ENCODE measurements at regions not wholly inside any gene's neighbourhood (a gene's known extent, or its start where the extent isn't known, plus 50 kb on each side); places are given as distances from the start of the nearest gene placed in this dataset.

GRCh38 chr7:41351091-41351490 is 351.8 kb downstream of the INHBA start:
- H3K36me3 Mint-ChIP-seq, result no peaks in the 10 kb centered on the region
- H3K27ac Mint-ChIP-seq, result no peak overlapping the region
- no peak overlapping the region for H3K4me3 Mint-ChIP-seq
- no peaks in the 10 kb centered on the region for H3K4me1 Mint-ChIP-seq
- no peaks in the 10 kb centered on the region for H3K9me3 Mint-ChIP-seq
- no peaks in the 10 kb centered on the region for H3K27me3 Mint-ChIP-seq

DNA sequence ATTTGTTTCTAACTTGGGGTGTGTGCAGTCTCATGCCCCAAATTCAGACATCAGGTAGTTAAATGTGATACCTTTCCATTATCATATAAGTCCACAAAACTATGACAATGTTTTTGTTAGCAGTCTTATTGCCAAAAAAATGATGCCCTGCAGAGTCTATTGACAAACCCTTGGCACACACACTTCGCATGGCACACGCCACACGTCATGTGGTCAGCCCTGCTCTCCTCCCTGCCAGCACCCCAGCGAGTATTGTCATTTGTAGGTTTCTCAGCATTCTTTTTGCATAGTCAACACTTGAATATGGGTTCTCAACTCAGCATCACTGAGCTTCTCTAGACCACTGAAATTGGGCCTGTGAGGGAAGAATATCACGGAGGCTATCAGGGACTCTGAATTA is 356.0 kb downstream of the INHBA start:
- Mint-ChIP-seq H3K4me3 (no peak overlapping the region), H3K36me3 (no peaks in the 10 kb centered on the region), H3K27me3 (no peaks in the 10 kb centered on the region), H3K27ac (no peak overlapping the region), H3K9me3 (peaks cover 6% of the 10 kb centered on the region), H3K4me1 (no peaks in the 10 kb centered on the region)

DNA sequence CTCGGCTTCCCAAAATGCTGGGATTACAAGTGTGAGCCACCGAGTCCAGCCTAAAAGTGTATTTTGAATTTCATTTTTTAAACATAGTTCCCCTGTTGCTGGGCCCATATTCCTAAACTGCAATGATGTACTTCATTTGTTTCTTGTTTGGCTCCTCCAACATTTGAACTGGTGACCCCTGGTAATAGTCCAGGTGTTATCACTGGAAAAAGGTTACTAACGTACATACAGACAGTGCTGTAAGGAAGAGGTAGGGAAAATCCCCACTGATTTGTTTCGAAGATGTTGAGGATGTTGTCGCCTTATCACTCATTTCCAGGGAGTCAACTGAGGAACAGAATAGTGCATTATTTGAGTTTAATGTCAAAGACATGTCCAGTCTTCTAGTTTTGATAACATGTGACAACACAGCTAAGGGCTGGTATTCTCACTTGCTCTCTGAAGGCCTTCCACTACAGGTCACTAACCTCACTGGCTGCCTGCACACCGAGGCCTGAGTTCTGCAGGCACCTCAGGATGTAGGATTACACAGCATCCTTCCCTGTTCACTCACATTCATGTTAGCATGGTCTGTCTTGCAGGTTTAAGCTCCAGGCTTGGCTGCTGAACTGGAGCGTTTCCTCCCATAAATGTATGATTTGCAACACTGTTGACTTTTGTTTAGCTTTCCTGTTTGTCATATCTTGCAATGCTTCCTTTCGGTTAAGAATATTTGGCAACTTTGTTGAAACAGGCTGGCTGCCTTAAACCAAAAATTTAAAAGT is 362.8 kb downstream of the INHBA start:
- no peaks in the 10 kb centered on the region for H3K36me3 Mint-ChIP-seq
- no peak overlapping the region for H3K27ac Mint-ChIP-seq
- peaks cover 6% of the 10 kb centered on the region for H3K9me3 Mint-ChIP-seq
- no peaks in the 10 kb centered on the region for H3K27me3 Mint-ChIP-seq
- H3K4me3 Mint-ChIP-seq, result no peak overlapping the region
- no peaks in the 10 kb centered on the region for H3K4me1 Mint-ChIP-seq

GRCh38 chr7:41336981-41337380 is 365.9 kb downstream of the INHBA start:
- Mint-ChIP-seq H3K4me1 (no peaks in the 10 kb centered on the region), H3K4me3 (no peak overlapping the region), H3K27ac (no peak overlapping the region), H3K27me3 (no peaks in the 10 kb centered on the region), H3K9me3 (no peaks in the 10 kb centered on the region), H3K36me3 (no peaks in the 10 kb centered on the region)

GRCh38 chr7:41336455-41336952 is 366.4 kb downstream of the INHBA start:
- H3K9me3 Mint-ChIP-seq, result no peaks in the 10 kb centered on the region
- no peaks in the 10 kb centered on the region for H3K27me3 Mint-ChIP-seq
- no peaks in the 10 kb centered on the region for H3K4me1 Mint-ChIP-seq
- no peak overlapping the region for H3K27ac Mint-ChIP-seq
- H3K4me3 Mint-ChIP-seq, result no peak overlapping the region
- no peaks in the 10 kb centered on the region for H3K36me3 Mint-ChIP-seq

DNA sequence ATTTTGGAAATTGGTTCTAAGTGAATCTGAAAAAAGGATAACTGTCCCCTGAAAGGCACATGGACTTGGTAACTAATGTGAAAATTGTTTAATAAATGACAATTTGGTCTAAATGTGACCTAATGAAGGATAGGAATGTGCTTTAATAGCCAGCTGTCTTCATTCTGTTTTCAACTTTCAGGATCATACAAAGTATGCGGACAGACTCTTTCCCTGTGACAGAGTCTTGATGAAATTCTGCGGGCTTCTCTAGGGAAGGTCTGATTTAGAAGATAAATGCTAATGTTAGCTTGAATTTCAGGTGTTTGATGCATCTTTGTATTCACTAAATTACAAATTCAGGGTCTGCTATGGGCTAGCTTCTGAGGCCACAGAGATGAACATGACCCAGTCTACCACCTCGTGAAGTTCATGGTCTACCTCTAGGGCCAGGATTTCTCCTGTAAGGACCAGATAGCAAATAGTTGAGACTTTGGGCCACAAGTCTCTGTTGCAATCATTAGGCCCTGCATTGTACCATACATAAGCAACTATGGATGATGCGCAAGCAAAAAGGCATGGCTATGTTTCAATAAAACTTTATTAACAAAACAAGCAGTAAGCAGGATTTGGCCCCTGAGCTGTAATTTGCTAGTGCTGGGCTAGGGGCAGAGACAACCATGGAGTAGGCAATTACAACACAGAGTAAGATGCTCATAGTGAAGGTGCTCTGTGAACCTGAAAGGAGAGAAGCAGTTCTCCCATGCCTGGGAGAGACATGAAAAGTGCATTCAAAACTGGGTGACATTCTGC is 368.6 kb downstream of the INHBA start:
- no peak overlapping the region for H3K27ac Mint-ChIP-seq
- no peaks in the 10 kb centered on the region for H3K36me3 Mint-ChIP-seq
- no peak overlapping the region for H3K4me3 Mint-ChIP-seq
- H3K4me1 Mint-ChIP-seq, result no peaks in the 10 kb centered on the region
- H3K9me3 Mint-ChIP-seq, result no peaks in the 10 kb centered on the region
- H3K27me3 Mint-ChIP-seq, result no peaks in the 10 kb centered on the region

DNA sequence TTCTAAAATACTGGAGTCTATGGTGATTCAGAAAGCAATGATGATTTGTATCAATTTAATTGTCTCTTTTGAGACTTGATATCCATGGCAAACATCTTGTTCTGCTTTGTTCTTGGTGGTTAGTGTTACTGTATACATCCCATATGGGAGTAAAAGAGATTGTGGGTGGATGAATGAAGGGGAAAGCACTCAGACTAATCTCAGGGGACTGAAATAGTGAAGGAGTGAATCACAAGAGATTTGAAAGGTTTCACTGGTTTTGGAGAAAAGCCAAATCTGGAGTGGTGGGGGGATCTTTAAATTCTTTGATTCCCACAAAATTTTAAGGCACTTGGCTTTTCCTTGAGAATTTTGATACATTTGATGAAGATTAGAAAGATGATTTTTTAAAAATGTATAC is 369.4 kb downstream of the INHBA start:
- Mint-ChIP-seq H3K4me3 (no peak overlapping the region), H3K4me1 (no peaks in the 10 kb centered on the region), H3K27me3 (no peaks in the 10 kb centered on the region)

GRCh38 chr7:41331194-41331593 is 371.7 kb downstream of the INHBA start:
- Mint-ChIP-seq H3K9me3 (no peaks in the 10 kb centered on the region), H3K4me1 (no peaks in the 10 kb centered on the region), H3K4me3 (no peak overlapping the region), H3K27me3 (no peaks in the 10 kb centered on the region), H3K36me3 (no peaks in the 10 kb centered on the region), H3K27ac (no peak overlapping the region)

More for the DNA sequence above, 369.4 kb downstream of the INHBA start:
- Mint-ChIP-seq H3K27ac (no peak overlapping the region), H3K9me3 (no peaks in the 10 kb centered on the region), H3K36me3 (no peaks in the 10 kb centered on the region)

DNA sequence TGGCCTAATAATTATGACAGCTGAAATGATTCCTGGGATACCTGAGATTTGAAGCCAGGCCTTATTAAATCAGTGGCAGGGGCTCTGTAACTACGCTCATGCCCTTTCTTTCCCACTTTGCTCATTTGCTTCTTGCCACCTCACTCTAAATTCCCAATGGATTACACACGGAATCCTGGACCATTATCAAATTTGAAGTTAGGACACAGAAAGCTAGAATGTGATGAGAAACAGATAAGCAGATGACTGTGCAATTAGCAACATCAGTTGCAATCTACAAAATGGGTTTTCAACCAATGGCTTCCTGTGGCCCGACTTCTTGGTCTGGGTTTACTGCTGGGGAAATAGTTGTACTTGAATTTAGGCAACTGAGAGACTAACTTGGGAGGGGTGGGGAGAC is 374.3 kb downstream of the INHBA start:
- no peaks in the 10 kb centered on the region for H3K4me1 Mint-ChIP-seq
- no peak overlapping the region for H3K4me3 Mint-ChIP-seq
- H3K27me3 Mint-ChIP-seq, result no peaks in the 10 kb centered on the region
- no peak overlapping the region for H3K27ac Mint-ChIP-seq
- H3K9me3 Mint-ChIP-seq, result no peaks in the 10 kb centered on the region
- no peaks in the 10 kb centered on the region for H3K36me3 Mint-ChIP-seq

- no peak overlapping the region for H3K27ac Mint-ChIP-seq
- H3K4me1 Mint-ChIP-seq, result no peaks in the 10 kb centered on the region
- H3K27me3 Mint-ChIP-seq, result no peaks in the 10 kb centered on the region
- H3K36me3 Mint-ChIP-seq, result no peaks in the 10 kb centered on the region
- no peaks in the 10 kb centered on the region for H3K9me3 Mint-ChIP-seq
- H3K4me3 Mint-ChIP-seq, result no peak overlapping the region
Measured at GRCh38 chr7:41328131-41328530, 374.8 kb downstream of the INHBA start.

- H3K4me1 Mint-ChIP-seq, result no peaks in the 10 kb centered on the region
- no peaks in the 10 kb centered on the region for H3K9me3 Mint-ChIP-seq
- H3K27ac Mint-ChIP-seq, result no peak overlapping the region
- no peaks in the 10 kb centered on the region for H3K27me3 Mint-ChIP-seq
- no peaks in the 10 kb centered on the region for H3K36me3 Mint-ChIP-seq
- H3K4me3 Mint-ChIP-seq, result no peak overlapping the region
Measured at GRCh38 chr7:41326616-41327015, 376.3 kb downstream of the INHBA start.

DNA sequence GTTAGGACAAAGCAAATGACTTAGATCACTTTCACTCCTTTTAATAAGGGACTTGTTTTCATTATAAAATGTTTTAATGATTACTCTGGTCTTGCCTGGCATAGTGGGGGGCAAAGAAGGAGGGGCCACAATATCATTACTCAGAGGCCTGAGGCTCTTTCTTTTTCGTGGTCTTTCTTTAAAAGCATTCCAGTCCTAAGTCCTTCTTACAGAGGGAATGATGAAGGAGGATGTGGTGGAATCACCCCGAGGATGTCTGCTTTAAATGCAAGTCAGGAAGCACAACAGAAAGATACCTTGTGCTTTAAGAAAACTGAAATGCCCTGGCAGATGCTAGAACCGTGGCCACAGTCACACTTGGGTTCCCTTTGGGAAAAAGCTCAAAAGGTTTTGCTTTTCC is 379.1 kb downstream of the INHBA start:
- peaks cover 3% of the 10 kb centered on the region for H3K9me3 Mint-ChIP-seq
- no peak overlapping the region for H3K4me3 Mint-ChIP-seq
- H3K36me3 Mint-ChIP-seq, result no peaks in the 10 kb centered on the region
- H3K27me3 Mint-ChIP-seq, result no peaks in the 10 kb centered on the region
- no peak overlapping the region for H3K27ac Mint-ChIP-seq
- no peaks in the 10 kb centered on the region for H3K4me1 Mint-ChIP-seq

DNA sequence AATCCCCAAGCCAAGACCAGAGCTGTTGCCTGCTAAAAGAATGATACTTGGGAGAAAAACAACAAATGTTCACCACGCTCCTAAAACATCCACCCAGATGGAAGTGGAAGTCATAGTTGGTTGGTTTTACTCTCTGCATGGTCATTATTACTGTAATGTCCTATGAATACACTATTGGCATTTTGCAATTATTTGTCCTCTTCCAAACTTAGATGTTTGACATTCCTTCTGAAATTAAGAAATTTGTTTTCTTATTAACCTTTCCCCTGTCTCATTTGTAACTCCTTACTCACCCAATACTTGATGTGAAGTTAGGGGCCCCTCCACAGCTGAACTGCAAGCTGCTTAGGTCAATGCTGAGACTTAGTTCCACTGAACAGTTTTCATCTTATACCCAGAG is 383.3 kb downstream of the INHBA start:
- Mint-ChIP-seq H3K4me3 (no peak overlapping the region), H3K9me3 (peaks cover 5% of the 10 kb centered on the region), H3K4me1 (no peaks in the 10 kb centered on the region), H3K27ac (no peak overlapping the region), H3K27me3 (no peaks in the 10 kb centered on the region), H3K36me3 (no peaks in the 10 kb centered on the region)

- no peak overlapping the region for H3K4me3 Mint-ChIP-seq
- H3K4me1 Mint-ChIP-seq, result no peaks in the 10 kb centered on the region
- H3K36me3 Mint-ChIP-seq, result no peaks in the 10 kb centered on the region
- H3K27ac Mint-ChIP-seq, result no peak overlapping the region
- H3K27me3 Mint-ChIP-seq, result no peaks in the 10 kb centered on the region
- H3K9me3 Mint-ChIP-seq, result peaks cover 8% of the 10 kb centered on the region
Measured at GRCh38 chr7:41316410-41316809, 386.5 kb downstream of the INHBA start.

DNA sequence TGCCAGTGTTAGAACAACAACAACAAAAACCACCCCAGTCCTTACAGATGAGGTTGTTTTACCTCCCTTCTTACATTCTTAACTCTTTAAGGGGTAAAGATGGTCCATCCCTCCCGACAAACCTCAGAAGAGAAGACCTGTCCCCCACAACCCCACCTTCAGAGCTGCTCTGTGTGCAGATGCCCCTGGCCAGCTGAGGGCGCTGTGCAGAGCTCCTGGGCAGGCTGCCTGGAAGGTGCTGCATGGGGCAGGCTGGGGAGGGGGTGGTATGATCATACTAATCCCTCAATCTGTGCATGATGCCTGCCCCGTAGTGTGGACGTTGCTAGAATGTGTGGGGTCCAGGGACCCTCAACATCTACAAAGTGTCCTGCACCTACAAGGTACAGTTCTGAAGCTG is 387.1 kb downstream of the INHBA start:
- H3K4me1 Mint-ChIP-seq, result no peaks in the 10 kb centered on the region
- H3K27ac Mint-ChIP-seq, result no peak overlapping the region
- peaks cover 9% of the 10 kb centered on the region for H3K9me3 Mint-ChIP-seq
- no peaks in the 10 kb centered on the region for H3K27me3 Mint-ChIP-seq
- no peaks in the 10 kb centered on the region for H3K36me3 Mint-ChIP-seq
- H3K4me3 Mint-ChIP-seq, result no peak overlapping the region

DNA sequence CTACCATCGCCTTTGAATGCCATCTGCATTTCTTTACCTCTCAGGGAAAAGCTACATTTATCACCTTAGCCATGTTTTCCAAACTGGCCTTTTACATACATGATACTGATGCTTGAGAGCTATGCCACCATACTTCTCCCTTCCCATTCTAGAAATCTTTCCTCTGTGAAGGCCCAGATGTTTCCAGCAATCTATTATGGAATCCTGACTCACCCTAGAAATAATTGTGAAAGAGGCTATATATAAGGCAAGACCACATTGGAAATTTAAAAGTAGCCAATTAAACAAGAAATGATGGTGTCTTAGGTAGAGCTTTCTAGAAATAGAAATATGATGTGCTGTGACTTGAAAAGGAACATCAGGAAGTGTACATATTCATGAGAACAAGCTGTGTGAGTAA is 389.7 kb downstream of the INHBA start:
- Mint-ChIP-seq H3K4me1 (no peaks in the 10 kb centered on the region), H3K27me3 (no peaks in the 10 kb centered on the region), H3K27ac (no peak overlapping the region), H3K36me3 (no peaks in the 10 kb centered on the region), H3K9me3 (peaks cover 4% of the 10 kb centered on the region), H3K4me3 (no peak overlapping the region)
